GM23338 (cell line): ENCODE measurements at regions not wholly inside any gene's neighbourhood (a gene's known extent, or its start where the extent isn't known, plus 50 kb on each side); places are given as distances from the start of the nearest gene placed in this dataset.

ENCODE experiments used
- ATAC-seq: fragments of 200-7000 bp; cut with Tn5 transposase; 3 replicates; pipeline ENCODE4 v1.9.1; 2020
- DNase-seq: peaks from one replicate; pipeline ENCODE4 v3.0.0-alpha.2; 2015; ENCODE audit warnings: low spot score
- H2AFZ ChIP-seq: fragments of 200-600 bp; sonication (generic); 2 replicates; pipeline ENCODE4 v1.8.0; 2016; ENCODE audit warnings: antibody characterized with exemption, mild to moderate bottlenecking, moderate library complexity
- H3F3A ChIP-seq: fragments of 200-600 bp; sonication (generic); replicated peaks from 2 replicates; pipeline ENCODE4 v1.8.0; 2017; ENCODE audit warnings: antibody characterized with exemption, mixed run types, low read depth
- H3K27ac ChIP-seq: fragments of 200-600 bp; sonication (generic); 2 replicates; pipeline ENCODE4 v1.6.1; 2016; ENCODE audit warnings: low read depth
- H3K27me3 ChIP-seq: fragments of 200-600 bp; sonication (generic); 2 replicates; pipeline ENCODE4 v1.8.0; 2016; ENCODE audit warnings: mild to moderate bottlenecking, mixed run types, moderate library complexity; ENCODE audit not compliant: insufficient read depth
- H3K36me3 ChIP-seq: fragments of 200-600 bp; sonication (generic); 2 replicates; pipeline ENCODE4 v1.8.0; 2016; ENCODE audit warnings: mild to moderate bottlenecking; ENCODE audit not compliant: insufficient read depth
- H3K4me1 ChIP-seq: fragments of 200-600 bp; sonication (generic); 2 replicates; pipeline ENCODE4 v1.8.0; 2016; ENCODE audit warnings: mild to moderate bottlenecking, moderate library complexity; ENCODE audit not compliant: insufficient read depth
- H3K4me2 ChIP-seq: fragments of 200-600 bp; sonication (generic); 2 replicates; pipeline ENCODE4 v1.7.1; 2017; ENCODE audit warnings: mixed run types
- H3K4me3 ChIP-seq: fragments of 200-600 bp; sonication (generic); 2 replicates; pipeline ENCODE4 v1.6.1; 2016; ENCODE audit warnings: mixed run types
- H3K79me2 ChIP-seq: fragments of 200-600 bp; sonication (generic); replicated peaks from 2 replicates; pipeline ENCODE4 v1.8.0; 2017; ENCODE audit warnings: mild to moderate bottlenecking; ENCODE audit not compliant: insufficient read depth
- H3K9me2 ChIP-seq: fragments of 200-600 bp; sonication (generic); 2 replicates; pipeline ENCODE4 v1.8.0; 2017; ENCODE audit not compliant: insufficient read depth
- H4K20me1 ChIP-seq: fragments of 200-600 bp; sonication (generic); replicated peaks from 2 replicates; pipeline ENCODE4 v1.8.0; 2017; ENCODE audit warnings: mild to moderate bottlenecking; ENCODE audit not compliant: insufficient read depth
- H3K27ac Mint-ChIP-seq: 2 replicates; pipeline ENCODE4 v1.8.0; 2020; ENCODE audit warnings: inconsistent platforms, mild to moderate bottlenecking, moderate library complexity, mixed read lengths
- H3K27me3 Mint-ChIP-seq: 3 replicates; pipeline ENCODE4 v1.8.0; 2022; ENCODE audit warnings: low read depth, mild to moderate bottlenecking, moderate library complexity, mixed read lengths, inconsistent platforms; ENCODE audit not compliant: insufficient read depth, poor library complexity
- H3K36me3 Mint-ChIP-seq: 3 replicates; pipeline ENCODE4 v1.8.0; 2021; ENCODE audit warnings: low read depth, mild to moderate bottlenecking, inconsistent platforms, moderate library complexity, mixed read lengths
- H3K4me1 Mint-ChIP-seq: 3 replicates; pipeline ENCODE4 v1.8.0; 2020; ENCODE audit warnings: mild to moderate bottlenecking, inconsistent platforms, mixed read lengths
- H3K4me3 Mint-ChIP-seq: 3 replicates; pipeline ENCODE4 v1.8.0; 2021; ENCODE audit warnings: moderate library complexity, mild to moderate bottlenecking, inconsistent platforms, mixed read lengths
- H3K9me3 Mint-ChIP-seq: 3 replicates; pipeline ENCODE4 v1.8.0; 2020; ENCODE audit warnings: moderate library complexity, mild to moderate bottlenecking, inconsistent platforms, mixed read lengths
- CREB1 ChIP-seq: fragments of 250-450 bp; sonication (Bioruptor Pico); IDR thresholded peaks from 2 replicates; pipeline ENCODE4 v1.5.0; 2020; ENCODE audit warnings: low read depth, mild to moderate bottlenecking, moderate library complexity
- EZH2 ChIP-seq: fragments of 200-600 bp; sonication (generic); IDR thresholded peaks from one replicate; pipeline ENCODE4 v1.8.0; 2017; ENCODE audit warnings: antibody characterized with exemption, mild to moderate bottlenecking, low read depth; ENCODE audit not compliant: unreplicated experiment
- EZH2phosphoT487 ChIP-seq: fragments of 200-600 bp; sonication (generic); IDR thresholded peaks from one replicate; pipeline ENCODE4 v1.8.1; 2018; ENCODE audit warnings: antibody characterized with exemption; ENCODE audit not compliant: unreplicated experiment
- NANOG ChIP-seq: IDR thresholded peaks from 2 replicates; pipeline ENCODE4 v1.6.1; 2016; ENCODE audit warnings: antibody characterized with exemption, borderline replicate concordance
- POLR2AphosphoS5 ChIP-seq: IDR thresholded peaks from 2 replicates; pipeline ENCODE4 v1.6.1; 2016; ENCODE audit warnings: antibody characterized with exemption, low read depth
- ZNF331 ChIP-seq: fragments of 250-450 bp; sonication (Bioruptor Pico); IDR thresholded peaks from 2 replicates; pipeline ENCODE4 v1.5.0; 2020; ENCODE audit warnings: low read depth, mild to moderate bottlenecking, moderate library complexity
- TF ChIP-seq, protein P1 (sequence below): IDR thresholded peaks from one replicate; pipeline ENCODE4 v1.6.1; 2018; ENCODE audit warnings: antibody characterized with exemption; ENCODE audit not compliant: unreplicated experiment
- TF ChIP-seq, protein P2 (sequence below): fragments of 250-450 bp; sonication (Bioruptor Pico); IDR thresholded peaks from 2 replicates; pipeline ENCODE4 v1.5.0; 2020; ENCODE audit warnings: mild to moderate bottlenecking, moderate library complexity
- TF ChIP-seq, protein P3 (sequence below), 2 experiments: fragments of 200-600 bp in 1 of 2; sonication (generic) in 1 of 2; conservative IDR thresholded peaks; 2 replicates each; pipeline versions ENCODE4 v1.5.1 to v1.6.1; 2016 to 2017; ENCODE audit warnings: antibody characterized with exemption in 2 of 2, low read depth in 2 of 2, mild to moderate bottlenecking in 2 of 2, moderate library complexity in 1 of 2

DNA sequence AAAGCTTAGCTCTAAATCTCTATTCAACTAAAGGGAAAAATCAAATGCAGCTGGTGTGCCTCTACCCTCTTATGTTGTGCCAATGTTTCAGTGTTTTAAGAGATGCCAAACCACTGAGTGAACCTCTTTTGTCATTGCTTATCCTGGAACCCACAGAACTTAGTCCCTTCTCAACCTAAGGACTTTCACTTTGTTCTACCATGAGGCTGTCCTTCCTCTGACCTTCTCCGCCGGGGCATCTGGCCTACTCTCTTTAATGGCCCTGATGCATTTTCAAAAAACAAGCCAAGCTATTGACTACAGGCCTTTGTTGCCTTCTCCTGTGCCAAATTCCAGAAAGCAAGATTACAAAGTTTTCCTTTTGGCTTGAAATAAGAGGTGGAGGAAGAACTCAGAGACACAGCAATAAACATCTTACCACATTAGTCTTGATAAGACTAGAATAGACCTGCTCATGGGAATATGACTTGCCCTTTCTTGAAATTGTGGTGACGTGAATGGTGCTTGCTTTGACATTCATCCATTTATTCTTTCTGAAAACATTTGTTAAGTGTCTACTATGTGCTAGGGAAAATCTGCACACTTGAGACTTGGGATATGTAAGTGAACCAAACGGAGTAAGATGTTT, 253.2 kb upstream of the SMIM30 start (continued):
- TF ChIP-seq, protein P1, sequence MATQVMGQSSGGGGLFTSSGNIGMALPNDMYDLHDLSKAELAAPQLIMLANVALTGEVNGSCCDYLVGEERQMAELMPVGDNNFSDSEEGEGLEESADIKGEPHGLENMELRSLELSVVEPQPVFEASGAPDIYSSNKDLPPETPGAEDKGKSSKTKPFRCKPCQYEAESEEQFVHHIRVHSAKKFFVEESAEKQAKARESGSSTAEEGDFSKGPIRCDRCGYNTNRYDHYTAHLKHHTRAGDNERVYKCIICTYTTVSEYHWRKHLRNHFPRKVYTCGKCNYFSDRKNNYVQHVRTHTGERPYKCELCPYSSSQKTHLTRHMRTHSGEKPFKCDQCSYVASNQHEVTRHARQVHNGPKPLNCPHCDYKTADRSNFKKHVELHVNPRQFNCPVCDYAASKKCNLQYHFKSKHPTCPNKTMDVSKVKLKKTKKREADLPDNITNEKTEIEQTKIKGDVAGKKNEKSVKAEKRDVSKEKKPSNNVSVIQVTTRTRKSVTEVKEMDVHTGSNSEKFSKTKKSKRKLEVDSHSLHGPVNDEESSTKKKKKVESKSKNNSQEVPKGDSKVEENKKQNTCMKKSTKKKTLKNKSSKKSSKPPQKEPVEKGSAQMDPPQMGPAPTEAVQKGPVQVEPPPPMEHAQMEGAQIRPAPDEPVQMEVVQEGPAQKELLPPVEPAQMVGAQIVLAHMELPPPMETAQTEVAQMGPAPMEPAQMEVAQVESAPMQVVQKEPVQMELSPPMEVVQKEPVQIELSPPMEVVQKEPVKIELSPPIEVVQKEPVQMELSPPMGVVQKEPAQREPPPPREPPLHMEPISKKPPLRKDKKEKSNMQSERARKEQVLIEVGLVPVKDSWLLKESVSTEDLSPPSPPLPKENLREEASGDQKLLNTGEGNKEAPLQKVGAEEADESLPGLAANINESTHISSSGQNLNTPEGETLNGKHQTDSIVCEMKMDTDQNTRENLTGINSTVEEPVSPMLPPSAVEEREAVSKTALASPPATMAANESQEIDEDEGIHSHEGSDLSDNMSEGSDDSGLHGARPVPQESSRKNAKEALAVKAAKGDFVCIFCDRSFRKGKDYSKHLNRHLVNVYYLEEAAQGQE, result no peak
- TF ChIP-seq EZH2phosphoT487 (no peak), NANOG (no peak), CREB1 (no peak)

DNA sequence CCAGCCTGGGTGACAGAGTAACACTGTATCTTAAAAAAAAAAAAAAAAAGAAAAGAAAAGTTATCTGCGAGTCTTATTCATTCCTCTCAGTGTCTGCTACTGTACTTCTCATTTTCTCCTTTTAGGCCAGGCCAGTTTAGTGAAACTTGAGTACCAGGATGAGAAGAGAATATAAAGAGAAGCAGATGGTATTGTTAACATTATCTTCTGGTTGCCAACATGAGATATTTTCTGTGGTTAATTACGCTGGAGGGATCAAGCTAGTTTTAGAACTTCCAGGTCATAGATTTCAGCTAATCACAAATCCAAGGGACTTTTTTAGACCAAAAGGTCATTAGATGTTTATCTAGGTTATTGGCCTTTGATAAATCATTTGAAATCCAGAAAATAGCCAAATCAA, 252.6 kb upstream of the SMIM30 start:
- peaks cover 64% of the 10 kb centered on the region for H3K27me3 Mint-ChIP-seq
- no peaks in the 10 kb centered on the region for H3K9me3 Mint-ChIP-seq
- no peaks in the 10 kb centered on the region for H3K36me3 ChIP-seq
- H3K27me3 ChIP-seq, result peaks cover 66% of the 10 kb centered on the region
- no peaks in the 10 kb centered on the region; the same call in 2 of the 3 replicates for H3K4me1 Mint-ChIP-seq
- no peaks in the 10 kb centered on the region for H3K79me2 ChIP-seq
- H3K4me3 Mint-ChIP-seq, result no peak overlapping the region
- peaks cover 3% of the 10 kb centered on the region for H4K20me1 ChIP-seq
- DNase-seq, result no peak
- ATAC-seq, result no peak
- no peak overlapping the region for H3K4me2 ChIP-seq
- no peak overlapping the region for H3K27ac ChIP-seq
- H3K36me3 Mint-ChIP-seq, result no peaks in the 10 kb centered on the region
- H3F3A ChIP-seq, result no peaks in the 10 kb centered on the region
- no peak overlapping the region for H3K4me3 ChIP-seq
- no peaks in the 10 kb centered on the region for H3K9me2 ChIP-seq
- H2AFZ ChIP-seq, result no peak overlapping the region
- TF ChIP-seq ZNF331 (CRISPR knock-in tag) (no peak), CREB1 (no peak), POLR2AphosphoS5 (no peak), EZH2 (no peak), NANOG (no peak)
- TF ChIP-seq, protein P2, sequence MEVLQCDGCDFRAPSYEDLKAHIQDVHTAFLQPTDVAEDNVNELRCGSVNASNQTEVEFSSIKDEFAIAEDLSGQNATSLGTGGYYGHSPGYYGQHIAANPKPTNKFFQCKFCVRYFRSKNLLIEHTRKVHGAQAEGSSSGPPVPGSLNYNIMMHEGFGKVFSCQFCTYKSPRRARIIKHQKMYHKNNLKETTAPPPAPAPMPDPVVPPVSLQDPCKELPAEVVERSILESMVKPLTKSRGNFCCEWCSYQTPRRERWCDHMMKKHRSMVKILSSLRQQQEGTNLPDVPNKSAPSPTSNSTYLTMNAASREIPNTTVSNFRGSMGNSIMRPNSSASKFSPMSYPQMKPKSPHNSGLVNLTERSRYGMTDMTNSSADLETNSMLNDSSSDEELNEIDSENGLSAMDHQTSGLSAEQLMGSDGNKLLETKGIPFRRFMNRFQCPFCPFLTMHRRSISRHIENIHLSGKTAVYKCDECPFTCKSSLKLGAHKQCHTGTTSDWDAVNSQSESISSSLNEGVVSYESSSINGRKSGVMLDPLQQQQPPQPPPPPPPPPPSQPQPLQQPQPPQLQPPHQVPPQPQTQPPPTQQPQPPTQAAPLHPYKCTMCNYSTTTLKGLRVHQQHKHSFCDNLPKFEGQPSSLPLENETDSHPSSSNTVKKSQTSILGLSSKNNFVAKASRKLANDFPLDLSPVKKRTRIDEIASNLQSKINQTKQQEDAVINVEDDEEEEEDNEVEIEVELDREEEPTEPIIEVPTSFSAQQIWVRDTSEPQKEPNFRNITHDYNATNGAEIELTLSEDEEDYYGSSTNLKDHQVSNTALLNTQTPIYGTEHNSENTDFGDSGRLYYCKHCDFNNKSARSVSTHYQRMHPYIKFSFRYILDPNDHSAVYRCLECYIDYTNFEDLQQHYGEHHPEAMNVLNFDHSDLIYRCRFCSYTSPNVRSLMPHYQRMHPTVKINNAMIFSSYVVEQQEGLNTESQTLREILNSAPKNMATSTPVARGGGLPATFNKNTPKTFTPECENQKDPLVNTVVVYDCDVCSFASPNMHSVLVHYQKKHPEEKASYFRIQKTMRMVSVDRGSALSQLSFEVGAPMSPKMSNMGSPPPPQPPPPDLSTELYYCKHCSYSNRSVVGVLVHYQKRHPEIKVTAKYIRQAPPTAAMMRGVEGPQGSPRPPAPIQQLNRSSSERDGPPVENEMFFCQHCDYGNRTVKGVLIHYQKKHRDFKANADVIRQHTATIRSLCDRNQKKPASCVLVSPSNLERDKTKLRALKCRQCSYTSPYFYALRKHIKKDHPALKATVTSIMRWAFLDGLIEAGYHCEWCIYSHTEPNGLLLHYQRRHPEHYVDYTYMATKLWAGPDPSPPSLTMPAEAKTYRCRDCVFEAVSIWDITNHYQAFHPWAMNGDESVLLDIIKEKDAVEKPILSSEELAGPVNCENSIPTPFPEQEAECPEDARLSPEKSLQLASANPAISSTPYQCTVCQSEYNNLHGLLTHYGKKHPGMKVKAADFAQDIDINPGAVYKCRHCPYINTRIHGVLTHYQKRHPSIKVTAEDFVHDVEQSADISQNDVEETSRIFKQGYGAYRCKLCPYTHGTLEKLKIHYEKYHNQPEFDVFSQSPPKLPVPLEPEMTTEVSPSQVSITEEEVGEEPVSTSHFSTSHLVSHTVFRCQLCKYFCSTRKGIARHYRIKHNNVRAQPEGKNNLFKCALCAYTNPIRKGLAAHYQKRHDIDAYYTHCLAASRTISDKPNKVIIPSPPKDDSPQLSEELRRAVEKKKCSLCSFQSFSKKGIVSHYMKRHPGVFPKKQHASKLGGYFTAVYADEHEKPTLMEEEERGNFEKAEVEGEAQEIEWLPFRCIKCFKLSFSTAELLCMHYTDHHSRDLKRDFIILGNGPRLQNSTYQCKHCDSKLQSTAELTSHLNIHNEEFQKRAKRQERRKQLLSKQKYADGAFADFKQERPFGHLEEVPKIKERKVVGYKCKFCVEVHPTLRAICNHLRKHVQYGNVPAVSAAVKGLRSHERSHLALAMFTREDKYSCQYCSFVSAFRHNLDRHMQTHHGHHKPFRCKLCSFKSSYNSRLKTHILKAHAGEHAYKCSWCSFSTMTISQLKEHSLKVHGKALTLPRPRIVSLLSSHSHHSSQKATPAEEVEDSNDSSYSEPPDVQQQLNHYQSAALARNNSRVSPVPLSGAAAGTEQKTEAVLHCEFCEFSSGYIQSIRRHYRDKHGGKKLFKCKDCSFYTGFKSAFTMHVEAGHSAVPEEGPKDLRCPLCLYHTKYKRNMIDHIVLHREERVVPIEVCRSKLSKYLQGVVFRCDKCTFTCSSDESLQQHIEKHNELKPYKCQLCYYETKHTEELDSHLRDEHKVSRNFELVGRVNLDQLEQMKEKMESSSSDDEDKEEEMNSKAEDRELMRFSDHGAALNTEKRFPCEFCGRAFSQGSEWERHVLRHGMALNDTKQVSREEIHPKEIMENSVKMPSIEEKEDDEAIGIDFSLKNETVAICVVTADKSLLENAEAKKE (CRISPR knock-in tag), result no peak
- TF ChIP-seq, protein P1, result no peak
- TF ChIP-seq, protein P3, sequence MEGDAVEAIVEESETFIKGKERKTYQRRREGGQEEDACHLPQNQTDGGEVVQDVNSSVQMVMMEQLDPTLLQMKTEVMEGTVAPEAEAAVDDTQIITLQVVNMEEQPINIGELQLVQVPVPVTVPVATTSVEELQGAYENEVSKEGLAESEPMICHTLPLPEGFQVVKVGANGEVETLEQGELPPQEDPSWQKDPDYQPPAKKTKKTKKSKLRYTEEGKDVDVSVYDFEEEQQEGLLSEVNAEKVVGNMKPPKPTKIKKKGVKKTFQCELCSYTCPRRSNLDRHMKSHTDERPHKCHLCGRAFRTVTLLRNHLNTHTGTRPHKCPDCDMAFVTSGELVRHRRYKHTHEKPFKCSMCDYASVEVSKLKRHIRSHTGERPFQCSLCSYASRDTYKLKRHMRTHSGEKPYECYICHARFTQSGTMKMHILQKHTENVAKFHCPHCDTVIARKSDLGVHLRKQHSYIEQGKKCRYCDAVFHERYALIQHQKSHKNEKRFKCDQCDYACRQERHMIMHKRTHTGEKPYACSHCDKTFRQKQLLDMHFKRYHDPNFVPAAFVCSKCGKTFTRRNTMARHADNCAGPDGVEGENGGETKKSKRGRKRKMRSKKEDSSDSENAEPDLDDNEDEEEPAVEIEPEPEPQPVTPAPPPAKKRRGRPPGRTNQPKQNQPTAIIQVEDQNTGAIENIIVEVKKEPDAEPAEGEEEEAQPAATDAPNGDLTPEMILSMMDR (conservative IDR thresholded peaks at IDR 0.05; ENCODE audit: low read depth in 2 of 2), result no peak
- no peak overlapping the region for H3K27ac Mint-ChIP-seq
- no peaks in the 10 kb centered on the region for H3K4me1 ChIP-seq
